Esophagus muscularis mucosa (tissue), 3 donors: ENCODE measurements at regions not wholly inside any gene's neighbourhood (a gene's known extent, or its start where the extent isn't known, plus 50 kb on each side); places are given as distances from the start of the nearest gene placed in this dataset.
"Not testable (repeated sequence)": the region's sequence is repeated elsewhere in the genome, so short reads cannot be mapped to it uniquely, and the experiment has no call there.

Experiments used
- EP300 ChIP-seq: sonication (generic); formaldehyde crosslinking; IDR thresholded peaks from one replicate; pipeline ENCODE4 v1.6.1; 2017; ENCODE audit warnings: antibody characterized with exemption
- TF ChIP-seq, protein P1 (sequence below), 3 experiments: fragments of 200-600 bp in 2 of 3; fragments of 450-650 bp in 1 of 3; sonication (generic) in 2 of 3; IDR thresholded peaks; one replicate each; pipeline ENCODE4 v1.5.1; 2017 to 2019; ENCODE audit warnings: antibody characterized with exemption in 3 of 3, mild to moderate bottlenecking in 2 of 3, moderate library complexity in 1 of 3

GRCh38 chr7:65132256-65132655, 125.8 kb upstream of the ERV3-1 start:
- not testable (repeated sequence) for TF ChIP-seq EP300
- TF ChIP-seq, protein P1, sequence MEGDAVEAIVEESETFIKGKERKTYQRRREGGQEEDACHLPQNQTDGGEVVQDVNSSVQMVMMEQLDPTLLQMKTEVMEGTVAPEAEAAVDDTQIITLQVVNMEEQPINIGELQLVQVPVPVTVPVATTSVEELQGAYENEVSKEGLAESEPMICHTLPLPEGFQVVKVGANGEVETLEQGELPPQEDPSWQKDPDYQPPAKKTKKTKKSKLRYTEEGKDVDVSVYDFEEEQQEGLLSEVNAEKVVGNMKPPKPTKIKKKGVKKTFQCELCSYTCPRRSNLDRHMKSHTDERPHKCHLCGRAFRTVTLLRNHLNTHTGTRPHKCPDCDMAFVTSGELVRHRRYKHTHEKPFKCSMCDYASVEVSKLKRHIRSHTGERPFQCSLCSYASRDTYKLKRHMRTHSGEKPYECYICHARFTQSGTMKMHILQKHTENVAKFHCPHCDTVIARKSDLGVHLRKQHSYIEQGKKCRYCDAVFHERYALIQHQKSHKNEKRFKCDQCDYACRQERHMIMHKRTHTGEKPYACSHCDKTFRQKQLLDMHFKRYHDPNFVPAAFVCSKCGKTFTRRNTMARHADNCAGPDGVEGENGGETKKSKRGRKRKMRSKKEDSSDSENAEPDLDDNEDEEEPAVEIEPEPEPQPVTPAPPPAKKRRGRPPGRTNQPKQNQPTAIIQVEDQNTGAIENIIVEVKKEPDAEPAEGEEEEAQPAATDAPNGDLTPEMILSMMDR (IDR thresholded peaks at IDR 0.05), result not testable (repeated sequence)
